ENCODE measurements at regions not wholly inside any gene's neighbourhood (a gene's known extent, or its start where the extent isn't known, plus 50 kb on each side); places are given as distances from the start of the nearest gene placed in this dataset.
"Not testable (repeated sequence)": the region's sequence is repeated elsewhere in the genome, so short reads cannot be mapped to it uniquely, and the experiment has no call there.

DNA sequence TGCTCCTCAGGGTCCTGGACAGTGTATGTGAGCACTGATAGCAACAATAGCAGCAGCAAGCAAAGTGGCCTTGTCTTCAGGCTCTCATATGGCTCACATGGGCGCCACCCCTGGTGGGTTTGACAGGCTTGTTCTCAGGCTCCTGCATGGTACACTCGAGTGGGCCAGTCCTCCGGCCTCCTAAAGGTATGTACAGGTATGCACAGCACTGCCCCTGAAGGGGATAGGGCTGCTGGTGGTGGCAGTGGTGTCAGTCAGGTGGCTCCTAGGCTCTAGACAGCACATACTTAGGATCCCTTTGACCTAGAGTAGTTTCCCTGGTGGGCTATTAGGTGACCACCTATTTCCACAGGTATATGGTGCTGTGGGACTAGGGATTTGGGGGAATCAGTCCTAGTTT lies 79.8 kb downstream of the LGALS9B start:
- H3K27ac ChIP-seq; H3K9me3 ChIP-seq (ENCODE audit: low read depth); H3K27me3 ChIP-seq; H3K4me1 ChIP-seq (ENCODE audit: low read depth); H3K36me3 ChIP-seq; DNase-seq (ENCODE audit: low read depth in 1 of 2, low spot score in 1 of 2); H3K4me3 ChIP-seq: not testable (repeated sequence)

DNA sequence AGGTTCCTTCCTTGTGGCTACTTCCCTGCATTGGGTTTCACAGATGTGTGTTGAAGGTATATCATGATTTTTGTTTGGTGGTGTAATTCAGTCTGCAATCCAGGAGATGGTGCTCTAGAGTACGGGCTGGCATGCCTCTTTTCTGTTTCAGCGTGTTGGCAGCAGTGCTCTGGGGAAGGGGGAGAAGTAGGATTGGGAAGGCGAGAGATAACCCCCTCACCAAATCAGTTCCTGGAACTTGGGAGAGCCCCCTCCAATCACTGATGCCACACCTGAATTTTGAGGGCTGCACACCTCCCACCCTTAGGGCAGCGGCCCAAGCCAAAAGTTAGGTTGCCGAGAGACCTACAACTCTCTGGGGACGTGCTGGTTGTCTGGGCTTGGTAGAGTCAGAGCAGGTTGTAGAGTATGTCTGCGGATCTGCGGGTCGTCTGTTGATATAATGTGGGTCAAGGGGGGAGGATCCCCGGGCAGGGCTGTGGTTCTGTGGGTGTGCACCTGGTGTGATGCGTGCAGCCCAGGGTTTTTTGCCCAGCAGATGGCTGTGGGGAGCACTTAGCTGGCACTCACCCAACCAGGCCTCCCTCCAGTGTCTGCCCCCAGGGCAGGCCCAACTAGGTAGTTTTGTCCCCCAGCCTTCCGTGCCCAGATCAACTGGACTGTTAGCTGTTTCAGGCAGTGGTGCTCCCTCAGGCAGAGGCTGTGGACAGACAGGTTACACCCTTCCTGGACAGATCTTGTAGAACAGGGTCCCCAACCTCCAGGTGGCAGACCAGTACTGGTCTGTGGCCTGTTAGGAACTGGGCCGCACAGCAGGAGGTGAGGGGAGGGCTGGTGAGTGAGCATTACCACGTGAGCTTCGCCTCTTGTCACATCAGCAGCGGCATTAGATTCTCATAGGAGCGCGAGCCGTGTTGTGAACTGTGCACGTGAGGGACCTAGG lies 85.7 kb downstream of the LGALS9B start:
- H3K4me3 ChIP-seq; H3K36me3 ChIP-seq; H3K27me3 ChIP-seq; H3K9me3 ChIP-seq (ENCODE audit: low read depth); H3K4me1 ChIP-seq (ENCODE audit: low read depth); H3K27ac ChIP-seq: not testable (repeated sequence)
- DNase-seq (ENCODE audit: low read depth in 1 of 2, low spot score in 1 of 2): peak; percentile 25 to 46
- TF ChIP-seq, protein P1, sequence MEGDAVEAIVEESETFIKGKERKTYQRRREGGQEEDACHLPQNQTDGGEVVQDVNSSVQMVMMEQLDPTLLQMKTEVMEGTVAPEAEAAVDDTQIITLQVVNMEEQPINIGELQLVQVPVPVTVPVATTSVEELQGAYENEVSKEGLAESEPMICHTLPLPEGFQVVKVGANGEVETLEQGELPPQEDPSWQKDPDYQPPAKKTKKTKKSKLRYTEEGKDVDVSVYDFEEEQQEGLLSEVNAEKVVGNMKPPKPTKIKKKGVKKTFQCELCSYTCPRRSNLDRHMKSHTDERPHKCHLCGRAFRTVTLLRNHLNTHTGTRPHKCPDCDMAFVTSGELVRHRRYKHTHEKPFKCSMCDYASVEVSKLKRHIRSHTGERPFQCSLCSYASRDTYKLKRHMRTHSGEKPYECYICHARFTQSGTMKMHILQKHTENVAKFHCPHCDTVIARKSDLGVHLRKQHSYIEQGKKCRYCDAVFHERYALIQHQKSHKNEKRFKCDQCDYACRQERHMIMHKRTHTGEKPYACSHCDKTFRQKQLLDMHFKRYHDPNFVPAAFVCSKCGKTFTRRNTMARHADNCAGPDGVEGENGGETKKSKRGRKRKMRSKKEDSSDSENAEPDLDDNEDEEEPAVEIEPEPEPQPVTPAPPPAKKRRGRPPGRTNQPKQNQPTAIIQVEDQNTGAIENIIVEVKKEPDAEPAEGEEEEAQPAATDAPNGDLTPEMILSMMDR (IDR thresholded peaks at IDR 0.05; ENCODE audit: low read depth, low read length): peak; percentile 53

DNA sequence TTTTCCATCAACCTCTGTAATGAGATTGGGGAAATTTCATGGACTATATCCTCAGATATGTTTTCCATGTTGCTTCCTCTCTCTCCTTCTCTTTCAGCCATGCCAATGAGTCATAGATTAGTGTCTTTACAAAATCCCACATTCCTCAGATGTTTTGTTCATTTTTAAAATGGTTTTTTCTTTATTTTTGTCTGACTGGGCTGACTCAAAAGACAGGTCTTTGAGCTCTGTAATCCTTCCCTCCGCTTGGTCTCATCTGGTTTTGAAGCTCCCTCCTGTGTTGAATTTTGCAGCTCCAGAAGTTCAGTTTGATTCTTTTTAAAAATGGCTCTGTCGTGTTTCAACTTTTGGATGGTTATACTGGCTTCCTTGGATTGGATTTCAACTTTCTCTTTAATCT lies 86.7 kb downstream of the LGALS9B start:
- H3K36me3 ChIP-seq; H3K27me3 ChIP-seq; H3K27ac ChIP-seq; H3K4me1 ChIP-seq (ENCODE audit: low read depth); H3K9me3 ChIP-seq (ENCODE audit: low read depth); H3K4me3 ChIP-seq: not testable (repeated sequence)
- DNase-seq (ENCODE audit: low read depth in 1 of 2, low spot score in 1 of 2): peak in 1 of 2 donors; percentile 54

DNA sequence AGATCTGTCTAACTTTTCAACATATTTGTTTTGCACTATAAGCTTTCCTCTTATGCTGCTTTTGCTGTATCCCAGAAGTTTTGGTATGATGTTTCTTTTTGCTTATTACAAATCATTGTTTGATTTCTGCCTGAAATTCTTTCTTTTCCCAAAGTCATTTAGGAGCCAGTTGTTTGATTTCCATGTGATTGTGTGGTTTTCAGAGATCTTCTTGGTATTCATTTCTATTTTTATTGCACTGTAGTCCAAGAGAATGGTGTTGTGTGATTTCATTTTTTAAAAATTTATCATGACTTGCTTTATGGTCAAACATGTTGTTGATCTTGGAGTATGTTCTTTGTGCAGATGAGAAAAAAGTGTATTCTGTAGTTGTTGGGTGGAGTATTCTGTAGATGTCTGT lies 88.1 kb downstream of the LGALS9B start:
- not testable (repeated sequence) for H3K36me3 ChIP-seq; H3K27me3 ChIP-seq; DNase-seq (ENCODE audit: low read depth in 1 of 2, low spot score in 1 of 2); H3K27ac ChIP-seq; H3K4me3 ChIP-seq; H3K9me3 ChIP-seq (ENCODE audit: low read depth); H3K4me1 ChIP-seq (ENCODE audit: low read depth)

DNA sequence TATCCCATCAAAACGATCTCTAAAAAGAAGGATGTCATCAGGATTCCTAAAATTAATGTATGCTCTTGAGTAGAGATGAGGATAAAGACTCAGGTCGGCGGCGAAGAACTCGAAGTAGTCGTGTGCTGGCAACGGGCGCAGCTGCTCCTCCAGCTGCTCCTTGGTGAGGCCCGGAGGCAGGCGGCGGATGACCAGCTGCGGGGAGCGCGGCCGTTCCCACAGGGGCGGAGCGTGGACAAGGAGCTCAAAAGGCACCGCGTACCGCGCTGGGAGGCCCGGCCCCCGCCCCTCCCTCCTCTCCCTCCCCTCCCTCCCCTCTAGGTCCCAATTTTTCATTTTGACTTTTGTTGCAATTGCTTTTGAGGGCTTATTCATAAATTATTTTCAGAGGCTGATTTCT lies 90.7 kb downstream of the LGALS9B start:
- DNase-seq (ENCODE audit: low read depth in 1 of 2, low spot score in 1 of 2): peak in 1 of 2 donors; percentile 38
- H3K9me3 ChIP-seq (ENCODE audit: low read depth); H3K4me3 ChIP-seq; H3K36me3 ChIP-seq; H3K4me1 ChIP-seq (ENCODE audit: low read depth); H3K27me3 ChIP-seq; H3K27ac ChIP-seq: not testable (repeated sequence)

DNA sequence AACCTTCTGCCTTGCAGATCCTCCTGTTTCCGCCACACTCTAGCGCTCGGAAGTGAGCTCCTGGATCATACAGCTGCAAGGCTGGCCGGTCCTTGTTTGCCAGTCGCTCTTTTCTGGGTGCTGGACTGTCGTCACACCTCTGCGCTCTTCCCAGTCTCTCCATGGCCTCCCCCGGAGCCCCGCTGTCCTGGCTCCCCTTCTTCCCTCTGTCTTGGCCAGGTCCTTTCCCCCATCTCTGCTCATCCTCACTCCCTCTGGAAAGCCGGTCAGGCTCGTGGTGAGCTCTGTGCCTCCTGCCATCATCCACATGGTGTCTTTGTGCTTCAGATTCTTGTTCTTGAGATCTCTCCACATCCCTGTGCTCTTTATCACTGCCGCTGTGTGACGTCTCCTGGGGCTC lies 91.6 kb downstream of the LGALS9B start:
- not testable (repeated sequence) for H3K9me3 ChIP-seq (ENCODE audit: low read depth); H3K27ac ChIP-seq; DNase-seq (ENCODE audit: low read depth in 1 of 2, low spot score in 1 of 2); H3K4me1 ChIP-seq (ENCODE audit: low read depth); H3K36me3 ChIP-seq; H3K4me3 ChIP-seq; H3K27me3 ChIP-seq
